OCI-LY1 (cell line): ENCODE measurements at regions not wholly inside any gene's neighbourhood (a gene's known extent, or its start where the extent isn't known, plus 50 kb on each side); places are given as distances from the start of the nearest gene placed in this dataset.

Experiments used
- H2AFZ ChIP-seq: fragments of 200-600 bp; sonication (generic), shearing (Covaris generic); 2 replicates; pipeline ENCODE4 v1.6.0; 2014; ENCODE audit warnings: antibody characterized with exemption, mild to moderate bottlenecking, low read length
- H3F3A ChIP-seq: fragments of 200-600 bp; sonication (generic), shearing (Covaris generic); 2 replicates; pipeline ENCODE4 v1.6.0; 2014; ENCODE audit warnings: mild to moderate bottlenecking, antibody characterized with exemption, low read length, moderate library complexity; ENCODE audit not compliant: insufficient read depth
- H3K27ac ChIP-seq: fragments of 200-600 bp; sonication (generic); 2 replicates; pipeline ENCODE4 v1.5.1; 2014; ENCODE audit warnings: low read length, mixed run types, mild to moderate bottlenecking, low read depth; ENCODE audit not compliant: poor library complexity, severe bottlenecking
- H3K27me3 ChIP-seq: fragments of 200-600 bp; sonication (generic); 2 replicates; pipeline ENCODE4 v1.6.0; 2014; ENCODE audit warnings: antibody characterized with exemption, mild to moderate bottlenecking, low read length, moderate library complexity; ENCODE audit not compliant: insufficient read depth
- H3K36me3 ChIP-seq: fragments of 200-600 bp; sonication (generic); 2 replicates; pipeline ENCODE4 v1.6.1; 2014; ENCODE audit warnings: mild to moderate bottlenecking, antibody characterized with exemption, low read length, moderate library complexity, mixed read lengths; ENCODE audit not compliant: insufficient read depth
- H3K4me1 ChIP-seq: fragments of 200-600 bp; sonication (generic); 2 replicates; pipeline ENCODE4 v1.5.1; 2014; ENCODE audit warnings: mild to moderate bottlenecking, low read length, moderate library complexity; ENCODE audit not compliant: insufficient read depth, severe bottlenecking
- H3K4me2 ChIP-seq: fragments of 200-600 bp; sonication (generic), shearing (Covaris generic); 2 replicates; pipeline ENCODE4 v1.6.1; 2014; ENCODE audit warnings: low read length
- H3K4me3 ChIP-seq: fragments of 200-600 bp; sonication (generic); 2 replicates; pipeline ENCODE4 v1.5.1; 2014; ENCODE audit warnings: low read length, low read depth, mild to moderate bottlenecking, mixed read lengths; ENCODE audit not compliant: poor library complexity, severe bottlenecking
- H3K79me2 ChIP-seq: fragments of 200-600 bp; shearing (Covaris generic); 2 replicates; pipeline ENCODE4 v1.6.1; 2016; ENCODE audit warnings: mixed run types, low read length, mixed read lengths; ENCODE audit not compliant: insufficient read depth
- H3K9ac ChIP-seq: fragments of 200-600 bp; sonication (generic), shearing (Covaris generic); 2 replicates; pipeline ENCODE4 v1.6.1; 2014; ENCODE audit warnings: mild to moderate bottlenecking, low read length, mixed read lengths
- H3K9me2 ChIP-seq: fragments of 200-600 bp; sonication (generic), shearing (Covaris generic); 2 replicates; pipeline ENCODE4 v1.6.1; 2014; ENCODE audit warnings: low read depth, mild to moderate bottlenecking, low read length, mixed read lengths
- H3K9me3 ChIP-seq: fragments of 200-600 bp; shearing (Covaris generic); 2 replicates; pipeline ENCODE4 v1.6.1; 2014; ENCODE audit warnings: low read length, mixed read lengths
- H4K20me1 ChIP-seq: fragments of 200-600 bp; sonication (generic), shearing (Covaris generic); 2 replicates; pipeline ENCODE4 v1.6.0; 2016; ENCODE audit warnings: mild to moderate bottlenecking, low read length; ENCODE audit not compliant: insufficient read depth
- CTCF ChIP-seq: fragments of 200-600 bp; sonication (generic), shearing (Covaris generic); IDR thresholded peaks from 2 replicates; pipeline ENCODE4 v1.5.1; 2017; ENCODE audit warnings: mild to moderate bottlenecking, antibody characterized with exemption, low read length, moderate library complexity, mixed read lengths
- EZH2 ChIP-seq: fragments of 200-600 bp; sonication (generic), shearing (Covaris generic); IDR thresholded peaks from 2 replicates; pipeline ENCODE4 v1.8.0; 2017; ENCODE audit warnings: borderline replicate concordance, mixed run types, mild to moderate bottlenecking, antibody characterized with exemption, low read length, moderate library complexity, mixed read lengths

DNA sequence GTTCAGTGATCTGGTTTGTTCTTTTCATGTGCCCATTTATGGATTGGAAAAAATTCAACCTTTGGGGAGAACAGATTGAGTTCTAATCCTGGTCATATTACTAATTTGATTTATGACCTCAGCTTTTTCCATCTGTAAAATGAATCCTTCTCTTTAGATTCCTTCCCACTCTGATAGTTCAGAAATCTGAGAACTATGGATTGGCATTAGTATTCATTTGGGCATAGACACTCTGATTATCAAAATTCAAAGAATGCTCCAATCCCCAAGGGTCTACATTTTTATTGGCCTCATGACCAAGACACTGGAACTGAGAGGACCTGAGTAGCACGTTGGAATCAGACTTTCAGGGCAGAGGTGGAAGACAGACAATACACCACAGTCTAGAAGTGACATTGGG is 405.9 kb upstream of the PAPPA start:
- no peaks in the 10 kb centered on the region for H3K9me2 ChIP-seq
- no peak overlapping the region for H3K9ac ChIP-seq
- no peaks in the 10 kb centered on the region for H3K27me3 ChIP-seq
- TF ChIP-seq EZH2 = no peak
- no peak for TF ChIP-seq CTCF
- H3K4me1 ChIP-seq = no peaks in the 10 kb centered on the region
- H3K9me3 ChIP-seq = no peaks in the 10 kb centered on the region
- no peak overlapping the region for H3K4me2 ChIP-seq
- no peak overlapping the region for H3K4me3 ChIP-seq
- no peak overlapping the region for H3K27ac ChIP-seq
- H3K36me3 ChIP-seq = no peaks in the 10 kb centered on the region
- H4K20me1 ChIP-seq = no peaks in the 10 kb centered on the region
- no peaks in the 10 kb centered on the region for H3F3A ChIP-seq
- no peak overlapping the region for H2AFZ ChIP-seq
- H3K79me2 ChIP-seq = no peaks in the 10 kb centered on the region

DNA sequence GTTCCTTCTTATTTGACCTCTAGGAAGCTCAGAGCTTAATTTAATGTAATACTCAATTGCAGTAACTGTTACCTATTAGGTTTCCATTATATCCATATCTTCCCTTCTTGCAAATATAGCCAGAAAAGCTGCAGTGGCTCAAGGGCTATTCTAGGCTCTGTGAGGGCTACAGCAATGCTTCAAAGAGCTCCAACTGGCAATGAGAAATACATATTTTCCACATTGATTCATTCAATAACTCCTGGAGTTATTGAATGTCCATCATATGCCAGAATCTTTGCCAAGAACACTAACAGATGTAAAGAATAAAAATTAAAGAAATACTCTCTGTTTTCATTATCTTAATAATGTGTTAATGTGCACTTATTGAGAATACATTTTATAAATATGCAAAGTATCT is 396.9 kb upstream of the PAPPA start:
- H3K9ac ChIP-seq = no peak overlapping the region

DNA sequence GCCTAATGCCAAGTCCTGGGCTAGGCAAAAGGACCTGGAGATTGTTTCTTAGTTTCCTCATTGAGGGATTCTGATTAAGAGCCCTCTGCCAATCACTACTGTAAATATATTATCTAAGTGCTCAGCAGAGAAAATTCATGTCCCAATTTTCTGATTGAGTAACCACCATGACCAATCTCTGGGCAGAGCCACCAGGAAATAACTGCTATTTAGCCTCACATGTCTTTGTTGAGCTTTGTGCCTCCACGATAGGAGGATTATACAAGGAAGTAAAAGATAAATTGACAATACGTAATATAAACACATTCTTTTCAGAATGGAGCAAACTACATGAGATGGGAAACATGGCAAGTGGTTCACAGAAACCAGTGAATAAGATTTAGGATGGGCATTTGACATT is 396.1 kb upstream of the PAPPA start:
- Histone ChIP-seq H3K9ac (no peak overlapping the region), H3K4me2 (no peak overlapping the region), H3K79me2 (no peaks in the 10 kb centered on the region), H3K4me3 (no peak overlapping the region), H3K9me3 (no peaks in the 10 kb centered on the region), H2AFZ (no peak overlapping the region), H3K27me3 (no peaks in the 10 kb centered on the region), H3K4me1 (no peaks in the 10 kb centered on the region), H3K27ac (no peak overlapping the region), H3K36me3 (no peaks in the 10 kb centered on the region), H3F3A (no peaks in the 10 kb centered on the region), H3K9me2 (no peaks in the 10 kb centered on the region), H4K20me1 (no peaks in the 10 kb centered on the region)
- no peak for TF ChIP-seq EZH2
- TF ChIP-seq CTCF = no peak

More for the DNA sequence above, 396.9 kb upstream of the PAPPA start:
- H3K4me2 ChIP-seq = no peak overlapping the region
- H3K4me1 ChIP-seq = no peaks in the 10 kb centered on the region
- H2AFZ ChIP-seq = no peak overlapping the region
- no peaks in the 10 kb centered on the region for H4K20me1 ChIP-seq
- H3K27ac ChIP-seq = no peak overlapping the region
- no peak for TF ChIP-seq CTCF
- no peak for TF ChIP-seq EZH2
- no peaks in the 10 kb centered on the region for H3K27me3 ChIP-seq
- no peaks in the 10 kb centered on the region for H3K79me2 ChIP-seq
- H3F3A ChIP-seq = no peaks in the 10 kb centered on the region
- no peaks in the 10 kb centered on the region for H3K9me2 ChIP-seq
- H3K9me3 ChIP-seq = no peaks in the 10 kb centered on the region
- no peaks in the 10 kb centered on the region for H3K36me3 ChIP-seq
- H3K4me3 ChIP-seq = no peak overlapping the region
